HepG2 (cell line): ENCODE measurements at regions not wholly inside any gene's neighbourhood (a gene's known extent, or its start where the extent isn't known, plus 50 kb on each side); places are given as distances from the start of the nearest gene placed in this dataset.

ENCODE experiments used
- ATAC-seq: fragments of 200-7000 bp; cut with Tn5 transposase; 3 replicates; pipeline ENCODE4 v1.9.1; 2020; ENCODE audit warnings: mild to moderate bottlenecking, moderate library complexity
- BruUV-seq: library from RNA; stranded (reverse); fragments of 400-500 nt; replicated peaks from 2 replicates; lab custom pipeline; 2021; lab: Mats Ljungman, UMichigan
- CTCF ChIA-PET: fragments of 300-600 bp; formaldehyde crosslinking; extraction: SDS; loops from one replicate; lab custom pipeline; 2021; ENCODE audit warnings: low total read pairs, inconsistent platforms, low intra/inter-chr PET ratio; lab: Yijun Ruan, JAX
- POLR2A ChIA-PET: fragments of 350-600 bp; sonication (Branson Sonifier 250); formaldehyde crosslinking; loops from one replicate; lab custom pipeline; 2020; ENCODE audit warnings: antibody characterized with exemption, inconsistent platforms; lab: Yijun Ruan, JAX
- DNase-seq: peaks from one replicate; pipeline ENCODE4 v3.0.0-alpha.2; 2015; ENCODE audit warnings: low spot score
- FAIRE-seq: peaks from 3 replicates; lab custom pipeline; 2011; peaks lifted over from hg19 to GRCh38; lab: Jason Lieb, UNC
- H2AFZ ChIP-seq: one replicate; pipeline ENCODE4 v1.6.1; 2011; ENCODE audit warnings: low read length, inconsistent platforms
- H3K27ac ChIP-seq: fragments of 300-600 bp; 3 replicates; pipeline ENCODE4 v1.8.0; 2011; ENCODE audit warnings: mixed run types, mild to moderate bottlenecking, mixed read lengths, low read length, inconsistent platforms; ENCODE audit not compliant: insufficient read depth; ENCODE audit errors: extremely low read length
- H3K27me3 ChIP-seq, 2 experiments: fragments of 200-600 bp in 1 of 2; 2 replicates in 1 of 2; 3 replicates in 1 of 2; pipeline versions ENCODE4 v1.6.0 to v1.8.0; 2011; ENCODE audit warnings: low read length in 2 of 2, mild to moderate bottlenecking in 2 of 2, moderate library complexity in 2 of 2, inconsistent platforms in 1 of 2; ENCODE audit not compliant: insufficient read depth in 2 of 2, control insufficient read depth in 1 of 2
- H3K36me3 ChIP-seq, 2 experiments: fragments of 200-600 bp in 1 of 2; replicated peaks in 1 of 2; 2 replicates in 1 of 2; 3 replicates in 1 of 2; pipeline versions ENCODE4 v1.5.1 to v1.8.0; 2011; ENCODE audit warnings: low read length in 2 of 2, inconsistent platforms in 1 of 2; ENCODE audit not compliant: insufficient read depth in 2 of 2, control insufficient read depth in 1 of 2
- H3K4me1 ChIP-seq: 2 replicates; pipeline ENCODE4 v1.5.1; 2012; ENCODE audit warnings: low read length, inconsistent platforms; ENCODE audit not compliant: insufficient read depth
- H3K4me2 ChIP-seq: 2 replicates; pipeline ENCODE4 v1.6.0; 2011; ENCODE audit warnings: low read depth, low read length, inconsistent platforms
- H3K4me3 ChIP-seq, 3 experiments: fragments of 200-600 bp in 1 of 3; sonication (generic), shearing (Covaris generic) in 1 of 3; replicated peaks in 1 of 3; 2 replicates each; pipeline ENCODE4 v1.5.1; 2011 to 2016; ENCODE audit warnings: low read length in 3 of 3, inconsistent platforms in 2 of 3, low read depth in 2 of 3, mild to moderate bottlenecking in 2 of 3, control low read depth in 1 of 3, mixed read lengths in 1 of 3; ENCODE audit not compliant: insufficient read depth in 1 of 3
- H3K79me2 ChIP-seq: one replicate; pipeline ENCODE4 v1.6.1; 2011; ENCODE audit warnings: low read length, inconsistent platforms; ENCODE audit not compliant: insufficient read depth
- H3K9ac ChIP-seq: 2 replicates; pipeline ENCODE4 v1.6.0; 2011; ENCODE audit warnings: mild to moderate bottlenecking, low read depth, low read length, inconsistent platforms; ENCODE audit not compliant: insufficient read depth
- H3K9me3 ChIP-seq: 2 replicates; pipeline ENCODE4 v1.5.1; 2012; ENCODE audit warnings: mild to moderate bottlenecking, low read length
- H4K20me1 ChIP-seq: 2 replicates; pipeline ENCODE4 v1.6.0; 2011; ENCODE audit warnings: inconsistent platforms, mild to moderate bottlenecking, low read length, moderate library complexity; ENCODE audit not compliant: insufficient read depth
- DNMT3B ChIP-seq: conservative IDR thresholded peaks from 2 replicates; pipeline ENCODE4 v1.6.1; 2016; ENCODE audit warnings: missing biosample characterization, control low read depth
- MBNL3 ChIP-seq: fragments of 250-450 bp; sonication (Bioruptor Pico); conservative IDR thresholded peaks from 2 replicates; pipeline ENCODE4 v1.8.0; 2022; ENCODE audit warnings: mild to moderate bottlenecking, inconsistent platforms
- RARA ChIP-seq: IDR thresholded peaks from 2 replicates; pipeline ENCODE4 v1.6.1; 2016; ENCODE audit warnings: missing genetic modification reagents, missing compliant biosample characterization
- TFE3 ChIP-seq: IDR thresholded peaks from 2 replicates; pipeline ENCODE4 v1.6.1; 2016
- YEATS4 ChIP-seq: sonication (generic); formaldehyde crosslinking; IDR thresholded peaks from 2 replicates; pipeline ENCODE4 v1.4.0; 2020; ENCODE audit warnings: missing genetic modification reagents, borderline replicate concordance
- ZBTB49 ChIP-seq: sonication (generic); formaldehyde crosslinking; IDR thresholded peaks from 2 replicates; pipeline ENCODE4 v1.4.0; 2020; ENCODE audit warnings: missing genetic modification reagents, borderline replicate concordance
- ZEB1 ChIP-seq: IDR thresholded peaks from 2 replicates; pipeline ENCODE4 v1.6.1; 2012; ENCODE audit warnings: mild to moderate bottlenecking, low read depth, inconsistent platforms; ENCODE audit not compliant: insufficient replicate concordance
- ZHX2 ChIP-seq, 2 experiments: sonication (generic) in 1 of 2; formaldehyde crosslinking in 1 of 2; IDR thresholded peaks; 2 replicates each; pipeline versions ENCODE4 v1.6.1 to v1.9.0; 2014 to 2022; ENCODE audit warnings: antibody characterized with exemption in 1 of 2, borderline replicate concordance in 1 of 2, inconsistent platforms in 1 of 2, low read depth in 1 of 2, missing genetic modification reagents in 1 of 2
- ZNF180 ChIP-seq: sonication (generic); formaldehyde crosslinking; IDR thresholded peaks from 2 replicates; pipeline ENCODE4 v1.4.0; 2020; ENCODE audit warnings: low read depth, missing genetic modification reagents, borderline replicate concordance
- ZNF512 ChIP-seq: sonication (generic); formaldehyde crosslinking; IDR thresholded peaks from 2 replicates; pipeline ENCODE4 v1.4.0; 2020; ENCODE audit warnings: mild to moderate bottlenecking, missing genetic modification reagents
- WGBS: methylation state at CpG from one replicate; pipeline ENCODE4 v1.1.6; 2017; ENCODE audit warnings: low lambda C conversion rate; 5-methylcytosine and 5-hydroxymethylcytosine counted together
- in situ Hi-C: cut with HindIII; loops from 2 replicates; pipeline ENCODE4 v1.10.0; 2017; ENCODE audit warnings: low pct_unique_long_range_greater_than_20kb; ENCODE audit not compliant: extremely low pct_ligation_motif_present
- intact Hi-C: fragments of 100-400 bp; cut with micrococcal nuclease; formaldehyde crosslinking; loops from one replicate; pipeline ENCODE4 v1.10.0; 2022; ENCODE audit not compliant: unreplicated experiment

GRCh38 chr10:28815681-28816080 lies 138.4 kb downstream of the BAMBI start:
- H3K4me3 ChIP-seq: no peak overlapping the region
- H3K4me2 ChIP-seq: no peak overlapping the region
- no peak overlapping the region for H2AFZ ChIP-seq
- ChIA-PET CTCF (no interaction called here), POLR2A (no interaction called here)
- intact Hi-C loops: no loop called here
- H3K4me1 ChIP-seq: peaks cover 11% of the 10 kb centered on the region
- ATAC-seq (no peak), DNase-seq (no peak), FAIRE-seq (no peak)
- H4K20me1 ChIP-seq: no peaks in the 10 kb centered on the region
- no peaks in the 10 kb centered on the region for H3K9me3 ChIP-seq
- no peak overlapping the region for H3K9ac ChIP-seq
- in situ Hi-C loops: no loop called here
- H3K27ac ChIP-seq: no peak overlapping the region
- TF ChIP-seq RARA (CRISPR knock-in tag) (no peak), ZNF512 (no peak), ZNF180 (CRISPR knock-in tag) (no peak), ZEB1 (no peak), ZBTB49 (no peak), MBNL3 (no peak), YEATS4 (no peak), DNMT3B (CRISPR knock-in tag) (no peak), ZHX2 (IDR thresholded peaks at IDR 0.05; ENCODE audit: low read depth) (no peak), ZHX2 (CRISPR knock-in tag; IDR thresholded peaks at IDR 0.05; ENCODE audit: borderline replicate concordance) (no peak), TFE3 (CRISPR knock-in tag) (no peak)
- H3K36me3 ChIP-seq: no peaks in the 10 kb centered on the region
- BruUV-seq: no TSS peak
- no peaks in the 10 kb centered on the region for H3K27me3 ChIP-seq
- H3K79me2 ChIP-seq: no peaks in the 10 kb centered on the region
- WGBS: 93% methylated on average over 22 of the region's 37 CpGs
